ENCODE measurements at regions not wholly inside any gene's neighbourhood (a gene's known extent, or its start where the extent isn't known, plus 50 kb on each side); places are given as distances from the start of the nearest gene placed in this dataset.

DNA sequence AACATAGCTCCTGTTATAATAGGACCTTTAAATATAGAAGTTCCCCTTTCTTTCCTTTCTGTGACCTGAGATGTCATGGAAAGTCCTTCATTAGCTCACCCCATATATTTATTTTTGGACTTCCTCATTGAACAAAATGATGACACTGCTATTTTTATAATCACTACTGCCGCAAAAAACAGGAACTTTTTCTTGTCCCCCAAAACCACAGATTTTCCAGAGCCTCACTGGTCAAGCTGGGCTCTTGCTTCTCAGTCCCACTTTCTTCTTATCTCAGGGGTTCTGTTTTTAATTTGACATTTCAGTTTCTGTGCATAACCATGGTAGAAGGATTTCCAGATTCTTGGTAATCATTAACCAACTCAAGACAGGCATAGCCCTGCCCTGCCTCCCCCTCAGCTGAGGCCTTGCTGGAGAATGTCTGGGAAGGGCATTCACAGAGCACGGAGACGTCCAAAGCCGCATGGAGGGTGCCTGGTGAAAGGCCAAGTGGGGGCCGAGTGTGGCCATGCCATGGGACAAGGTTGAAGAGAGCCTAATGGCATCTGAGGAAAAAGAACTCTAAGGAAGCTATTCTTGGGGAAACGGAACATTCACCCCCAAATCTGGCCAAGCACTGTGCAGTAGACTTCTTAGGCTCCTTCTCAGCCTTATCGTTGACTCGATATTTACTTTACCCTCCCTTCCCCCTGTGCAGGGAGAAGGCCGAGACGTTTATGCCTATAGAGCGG, 73.7 kb downstream of the EDN1 start:
- no peaks in the 10 kb centered on the region for H3K27me3 ChIP-seq
- WGBS, 2 donors: 83 to 84% methylated on average over 7 to 11 of the region's 11 CpGs
- H3K27ac ChIP-seq: no peak overlapping the region
- no peak for TF ChIP-seq POLR2A (IDR thresholded peaks at IDR 0.05)
- TF ChIP-seq, protein P1, sequence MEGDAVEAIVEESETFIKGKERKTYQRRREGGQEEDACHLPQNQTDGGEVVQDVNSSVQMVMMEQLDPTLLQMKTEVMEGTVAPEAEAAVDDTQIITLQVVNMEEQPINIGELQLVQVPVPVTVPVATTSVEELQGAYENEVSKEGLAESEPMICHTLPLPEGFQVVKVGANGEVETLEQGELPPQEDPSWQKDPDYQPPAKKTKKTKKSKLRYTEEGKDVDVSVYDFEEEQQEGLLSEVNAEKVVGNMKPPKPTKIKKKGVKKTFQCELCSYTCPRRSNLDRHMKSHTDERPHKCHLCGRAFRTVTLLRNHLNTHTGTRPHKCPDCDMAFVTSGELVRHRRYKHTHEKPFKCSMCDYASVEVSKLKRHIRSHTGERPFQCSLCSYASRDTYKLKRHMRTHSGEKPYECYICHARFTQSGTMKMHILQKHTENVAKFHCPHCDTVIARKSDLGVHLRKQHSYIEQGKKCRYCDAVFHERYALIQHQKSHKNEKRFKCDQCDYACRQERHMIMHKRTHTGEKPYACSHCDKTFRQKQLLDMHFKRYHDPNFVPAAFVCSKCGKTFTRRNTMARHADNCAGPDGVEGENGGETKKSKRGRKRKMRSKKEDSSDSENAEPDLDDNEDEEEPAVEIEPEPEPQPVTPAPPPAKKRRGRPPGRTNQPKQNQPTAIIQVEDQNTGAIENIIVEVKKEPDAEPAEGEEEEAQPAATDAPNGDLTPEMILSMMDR (IDR thresholded peaks at IDR 0.05): no peak
- no peaks in the 10 kb centered on the region for H3K36me3 ChIP-seq
- H3K4me3 ChIP-seq: no peak overlapping the region
- no peaks in the 10 kb centered on the region for H3K9me3 ChIP-seq
- no peak for DNase-seq
- H3K4me1 ChIP-seq: no peaks in the 10 kb centered on the region
- intact Hi-C loops (cut with DNase I): no loop called here

DNA sequence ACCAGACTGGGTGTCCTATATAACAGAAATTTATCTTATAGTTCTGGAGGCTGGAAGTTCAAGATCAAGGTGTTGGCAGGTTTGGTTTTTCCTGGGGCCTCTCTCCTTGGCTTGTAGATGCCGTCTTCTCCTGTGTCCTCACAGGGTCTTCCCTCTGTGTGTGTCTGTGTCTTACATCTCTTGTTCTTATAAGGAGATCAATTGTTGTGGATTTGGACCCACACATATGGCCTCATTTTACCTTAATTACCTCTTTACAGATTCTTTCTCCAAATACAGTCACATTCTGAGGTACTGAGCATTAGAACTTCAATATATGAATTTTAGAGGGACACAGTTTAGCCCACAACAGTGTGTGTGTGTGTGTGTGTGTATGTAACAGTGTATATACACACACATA, 74.5 kb downstream of the EDN1 start:
- Histone ChIP-seq H3K4me3 (no peak overlapping the region), H3K4me1 (no peaks in the 10 kb centered on the region), H3K36me3 (no peaks in the 10 kb centered on the region), H3K27me3 (no peaks in the 10 kb centered on the region), H3K27ac (no peak overlapping the region), H3K9me3 (no peaks in the 10 kb centered on the region)
- intact Hi-C loops (cut with DNase I): no loop called here
- no peak for DNase-seq
- no peak for TF ChIP-seq POLR2A (IDR thresholded peaks at IDR 0.05)
- TF ChIP-seq, protein P1 (IDR thresholded peaks at IDR 0.05): no peak
- WGBS, 2 donors: 95 to 100% methylated on average over 1 of the region's 1 CpG

DNA sequence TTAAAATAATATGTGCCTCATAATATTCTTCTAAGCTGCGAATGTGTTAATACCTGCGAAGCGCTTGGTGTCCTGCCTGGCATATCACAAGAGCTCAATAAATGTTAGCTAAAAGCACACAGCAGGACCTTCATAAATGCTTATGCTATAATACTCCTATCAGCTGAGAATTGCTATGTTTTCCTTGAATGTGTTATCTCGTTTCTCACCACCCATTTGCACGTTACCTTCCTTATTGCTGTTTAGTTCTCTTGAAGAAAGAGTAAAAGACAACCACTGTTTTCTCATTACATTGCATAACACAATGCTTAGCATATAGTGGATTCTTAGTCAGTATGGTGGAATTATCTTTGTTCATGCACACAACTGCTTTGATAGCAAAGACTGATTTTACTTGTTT, 76.6 kb downstream of the EDN1 start:
- TF ChIP-seq, protein P1 (IDR thresholded peaks at IDR 0.05): no peak
- no peak for TF ChIP-seq POLR2A (IDR thresholded peaks at IDR 0.05)
- no peak for DNase-seq
- no peaks in the 10 kb centered on the region for H3K36me3 ChIP-seq
- H3K9me3 ChIP-seq: no peaks in the 10 kb centered on the region
- 90 to 94% methylated on average over 5 of the region's 5 CpGs for WGBS, 2 donors
- no peaks in the 10 kb centered on the region for H3K27me3 ChIP-seq
- H3K27ac ChIP-seq: no peak overlapping the region
- H3K4me1 ChIP-seq: no peaks in the 10 kb centered on the region
- H3K4me3 ChIP-seq: no peak overlapping the region
- intact Hi-C loops (cut with DNase I): no loop called here

DNA sequence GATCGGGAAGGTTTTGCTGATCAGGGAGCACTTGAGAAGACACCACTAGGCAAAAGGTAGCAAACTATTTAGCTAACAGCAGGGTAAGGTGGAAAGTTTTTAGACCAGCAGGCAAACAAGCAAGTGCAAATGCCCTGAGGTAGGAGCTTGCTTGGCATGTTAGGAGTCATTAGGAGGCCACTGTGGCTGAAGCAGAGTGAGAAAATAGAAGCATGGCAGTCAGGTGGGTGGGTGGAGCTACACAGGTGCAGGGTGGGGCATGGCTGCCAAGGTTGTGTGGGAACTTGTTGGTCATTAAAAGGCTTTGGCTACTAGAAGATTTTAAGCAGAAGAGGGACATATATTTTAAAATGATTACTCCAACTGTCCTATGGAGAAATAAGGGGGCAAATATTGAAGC, 77.3 kb downstream of the EDN1 start:
- 85 to 95% methylated on average over 1 of the region's 1 CpG for WGBS, 2 donors
- Histone ChIP-seq H3K36me3 (no peaks in the 10 kb centered on the region), H3K27ac (no peak overlapping the region), H3K9me3 (no peaks in the 10 kb centered on the region), H3K4me1 (no peaks in the 10 kb centered on the region), H3K27me3 (no peaks in the 10 kb centered on the region), H3K4me3 (no peak overlapping the region)
- TF ChIP-seq, protein P1 (IDR thresholded peaks at IDR 0.05): no peak
- TF ChIP-seq POLR2A (IDR thresholded peaks at IDR 0.05): no peak
- intact Hi-C loops (cut with DNase I): no loop called here
- no peak for DNase-seq

DNA sequence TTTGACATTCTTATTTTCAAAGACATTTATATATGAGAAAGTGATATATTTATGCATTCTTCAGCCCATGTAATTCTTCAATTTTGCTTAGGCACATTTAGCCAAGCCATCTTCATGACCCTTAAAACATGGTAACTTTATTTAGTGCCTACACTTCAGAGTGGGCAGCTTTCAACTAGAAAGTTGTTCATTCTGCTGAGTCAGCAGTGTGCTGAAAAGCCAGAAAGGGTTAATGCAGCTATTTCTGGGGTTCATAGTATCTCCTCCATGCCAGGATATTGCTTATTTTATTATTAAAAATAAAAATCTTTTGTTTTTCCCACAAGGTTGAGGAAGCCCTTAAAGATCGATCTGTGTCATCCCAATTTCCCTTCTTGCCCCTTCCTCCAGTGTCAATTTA, 79.2 kb downstream of the EDN1 start:
- no peak overlapping the region for H3K27ac ChIP-seq
- TF ChIP-seq, protein P1 (IDR thresholded peaks at IDR 0.05): no peak
- TF ChIP-seq POLR2A (IDR thresholded peaks at IDR 0.05): no peak
- no peak for DNase-seq
- no peaks in the 10 kb centered on the region for H3K36me3 ChIP-seq
- no peaks in the 10 kb centered on the region for H3K27me3 ChIP-seq
- H3K9me3 ChIP-seq: no peaks in the 10 kb centered on the region
- H3K4me3 ChIP-seq: no peak overlapping the region
- 73 to 83% methylated on average over 1 of the region's 1 CpG for WGBS, 2 donors
- intact Hi-C loops (cut with DNase I): no loop called here
- H3K4me1 ChIP-seq: no peaks in the 10 kb centered on the region

Data from esophagus squamous epithelium (tissue), 5 donors.